Omental fat pad (tissue), 3 donors: ENCODE measurements at regions not wholly inside any gene's neighbourhood (a gene's known extent, or its start where the extent isn't known, plus 50 kb on each side); places are given as distances from the start of the nearest gene placed in this dataset.
"Not testable (repeated sequence)": the region's sequence is repeated elsewhere in the genome, so short reads cannot be mapped to it uniquely, and the experiment has no call there.

ENCODE experiments used
- ATAC-seq: fragments of 150-250 bp; one replicate; pipeline ENCODE4 v1.9.1; 2016; ENCODE audit warnings: mild to moderate bottlenecking, moderate library complexity; ENCODE audit not compliant: low FRiP score
- DNase-seq: peaks from one replicate; pipeline ENCODE4 v3.0.0-alpha.2; 2019; ENCODE audit warnings: low spot score
- CTCF ChIP-seq, 3 donors: fragments of 450-650 bp; IDR thresholded peaks; one replicate each; pipeline ENCODE4 v1.5.1; 2016 to 2017; ENCODE audit warnings: antibody characterized with exemption in 3 of 3, mild to moderate bottlenecking in 3 of 3, moderate library complexity in 2 of 3

- DNase-seq = no peak
- no peak for ATAC-seq
- TF ChIP-seq CTCF (IDR thresholded peaks at IDR 0.05) = no peak
These were observed 703.9 kb upstream of the SEMA6D start for GRCh38 chr15:47013446-47013845.

GRCh38 chr15:47027322-47027946, 689.9 kb upstream of the SEMA6D start:
- ATAC-seq = no peak
- no peak for TF ChIP-seq CTCF (IDR thresholded peaks at IDR 0.05)
- no peak for DNase-seq

- DNase-seq (no peak), ATAC-seq (no peak)
- TF ChIP-seq CTCF (IDR thresholded peaks at IDR 0.05) = no peak
These were observed 681.6 kb upstream of the SEMA6D start for GRCh38 chr15:47035475-47036406.

GRCh38 chr15:47037003-47037402, 680.3 kb upstream of the SEMA6D start:
- no peak for ATAC-seq
- DNase-seq = no peak
- no peak for TF ChIP-seq CTCF (IDR thresholded peaks at IDR 0.05)

GRCh38 chr15:47039225-47039624, 678.1 kb upstream of the SEMA6D start:
- no peak for ATAC-seq
- DNase-seq = no peak
- no peak for TF ChIP-seq CTCF (IDR thresholded peaks at IDR 0.05)

- ATAC-seq = no peak
- TF ChIP-seq CTCF (IDR thresholded peaks at IDR 0.05) = no peak
- no peak for DNase-seq
These were observed 676.0 kb upstream of the SEMA6D start for GRCh38 chr15:47041301-47041700.

- ATAC-seq, DNase-seq: not testable (repeated sequence)
These were observed 669.3 kb upstream of the SEMA6D start for GRCh38 chr15:47047981-47048380.
